HepG2 (cell line): ENCODE measurements at regions not wholly inside any gene's neighbourhood (a gene's known extent, or its start where the extent isn't known, plus 50 kb on each side); places are given as distances from the start of the nearest gene placed in this dataset.

Experiments
- CEBPB ChIP-seq: IDR thresholded peaks from 2 replicates; pipeline ENCODE4 v1.6.1; 2011; ENCODE audit warnings: low read depth, low read length, improper control_type of control experiment, borderline replicate concordance
- CHD4 ChIP-seq: fragments of 200-600 bp; sonication (generic); IDR thresholded peaks from 2 replicates; pipeline ENCODE4 v1.7.0; 2017; ENCODE audit warnings: mild to moderate bottlenecking, low read length, borderline replicate concordance
- MAZ ChIP-seq, 2 experiments: sonication (generic) in 1 of 2; formaldehyde crosslinking in 1 of 2; IDR thresholded peaks; 2 replicates each; pipeline versions ENCODE4 v1.5.0 to v1.6.1; 2012 to 2020; ENCODE audit warnings: low read depth in 2 of 2, mild to moderate bottlenecking in 2 of 2, borderline replicate concordance in 1 of 2, improper control_type of control experiment in 1 of 2, low read length in 1 of 2, missing genetic modification reagents in 1 of 2, moderate library complexity in 1 of 2
- MTA3 ChIP-seq: sonication (generic); formaldehyde crosslinking; IDR thresholded peaks from 2 replicates; pipeline ENCODE4 v1.4.0; 2020; ENCODE audit warnings: missing genetic modification reagents
- PPARG ChIP-seq: conservative IDR thresholded peaks from 2 replicates; pipeline ENCODE4 v1.6.1; 2016; ENCODE audit warnings: missing biosample characterization, missing genetic modification reagents
- RXRA ChIP-seq: sonication (generic); formaldehyde crosslinking; IDR thresholded peaks from 2 replicates; pipeline ENCODE4 v1.5.1; 2020; ENCODE audit warnings: missing genetic modification reagents
- ZBTB14 ChIP-seq: sonication (generic); formaldehyde crosslinking; IDR thresholded peaks from 2 replicates; pipeline ENCODE4 v1.4.0; 2020; ENCODE audit warnings: missing genetic modification reagents
- ZNF232 ChIP-seq: sonication (generic); formaldehyde crosslinking; IDR thresholded peaks from 2 replicates; pipeline ENCODE4 v1.4.0; 2020; ENCODE audit warnings: missing genetic modification reagents, borderline replicate concordance
- ZSCAN21 ChIP-seq: sonication (generic); formaldehyde crosslinking; IDR thresholded peaks from 2 replicates; pipeline ENCODE4 v1.8.0; 2022; ENCODE audit warnings: mild to moderate bottlenecking, missing genetic modification reagents, moderate library complexity, borderline replicate concordance

GRCh38 chr20:12715371-12715770 lies 293.4 kb upstream of the SPTLC3 start:
- TF ChIP-seq MTA3 (CRISPR knock-in tag) (no peak), PPARG (CRISPR knock-in tag) (no peak), CHD4 (no peak), ZSCAN21 (CRISPR knock-in tag) (no peak), RXRA (CRISPR knock-in tag) (no peak), CEBPB (no peak), ZNF232 (CRISPR knock-in tag) (no peak), ZBTB14 (CRISPR knock-in tag) (no peak), MAZ (IDR thresholded peaks at IDR 0.05; ENCODE audit: borderline replicate concordance, low read depth, low read length) (no peak), MAZ (CRISPR knock-in tag; IDR thresholded peaks at IDR 0.05; ENCODE audit: low read depth) (no peak)
